Ectodermal cell (in vitro differentiated cells): ENCODE measurements at regions not wholly inside any gene's neighbourhood (a gene's known extent, or its start where the extent isn't known, plus 50 kb on each side); places are given as distances from the start of the nearest gene placed in this dataset.

Experiments
- H3K27ac ChIP-seq: 2 replicates; pipeline ENCODE4 v1.7.0; 2013; ENCODE audit warnings: mild to moderate bottlenecking, low read depth, low read length; ENCODE audit not compliant: insufficient read depth, poor library complexity, severe bottlenecking
- H3K27me3 ChIP-seq: 2 replicates; pipeline ENCODE4 v1.7.0; 2013; ENCODE audit warnings: mild to moderate bottlenecking, low read length; ENCODE audit not compliant: insufficient read depth, control insufficient read depth, poor library complexity, severe bottlenecking
- H3K36me3 ChIP-seq: one replicate; pipeline ENCODE4 v1.7.0; 2013; ENCODE audit warnings: low read length; ENCODE audit not compliant: control insufficient read depth, insufficient read depth
- H3K4me1 ChIP-seq: one replicate; pipeline ENCODE4 v1.7.0; 2013; ENCODE audit warnings: low read length; ENCODE audit not compliant: control insufficient read depth, insufficient read depth
- H3K4me3 ChIP-seq: 2 replicates; pipeline ENCODE4 v1.7.0; 2013; ENCODE audit warnings: low read depth, low read length, control low read depth; ENCODE audit not compliant: insufficient read depth
- H3K9me3 ChIP-seq: 2 replicates; pipeline ENCODE4 v1.7.0; 2013; ENCODE audit warnings: mild to moderate bottlenecking, low read length, moderate library complexity; ENCODE audit not compliant: control insufficient read depth
- WGBS, 2 experiments: methylation state at CpG; one replicate each; pipeline ENCODE4 v1.1.7; 2013; ENCODE audit warnings: missing lambda C conversion rate in 2 of 2; 5-methylcytosine and 5-hydroxymethylcytosine counted together

DNA sequence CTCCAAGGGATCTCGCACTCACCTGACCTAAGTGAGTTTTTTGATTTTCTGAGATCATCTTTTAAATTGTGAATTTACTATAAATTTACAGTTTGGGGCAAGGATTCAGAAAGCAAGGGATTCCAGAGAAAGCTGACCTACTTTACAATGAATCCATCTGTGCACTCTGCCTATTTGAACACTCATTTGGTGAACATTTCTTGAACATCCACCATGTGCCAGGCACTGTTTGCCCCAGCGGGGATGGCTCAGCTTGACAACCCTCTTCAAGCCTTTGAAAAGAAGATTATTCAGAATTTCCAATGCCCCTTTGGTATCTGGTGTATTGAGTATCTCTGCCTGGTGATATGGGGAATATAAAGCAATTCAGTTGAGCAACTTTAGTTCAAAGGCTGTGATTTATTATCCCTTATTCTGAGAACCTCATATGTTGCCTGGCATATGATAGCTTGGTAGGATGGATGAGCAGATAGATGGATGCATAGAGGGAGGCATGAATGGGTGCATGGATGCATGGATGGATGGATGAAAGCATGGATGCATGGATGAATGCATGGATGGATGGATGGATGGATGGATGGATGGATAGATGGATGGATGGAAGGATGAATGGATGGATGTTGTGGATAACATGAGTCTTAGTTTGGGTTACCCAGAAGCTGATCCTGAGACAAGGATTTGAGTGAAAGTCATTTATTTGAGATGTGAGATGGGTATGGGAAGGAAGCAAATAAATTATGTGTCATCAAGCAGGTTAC lies 149.7 kb upstream of the ZNF366 start:
- no peaks in the 10 kb centered on the region for H3K36me3 ChIP-seq
- H3K27me3 ChIP-seq: no peaks in the 10 kb centered on the region
- 83 to 90% methylated on average over 1 to 2 of the region's 2 CpGs for WGBS, 2 experiments
- no peak overlapping the region for H3K27ac ChIP-seq
- no peaks in the 10 kb centered on the region for H3K9me3 ChIP-seq
- peaks cover 13% of the 10 kb centered on the region for H3K4me1 ChIP-seq
- no peak overlapping the region for H3K4me3 ChIP-seq

DNA sequence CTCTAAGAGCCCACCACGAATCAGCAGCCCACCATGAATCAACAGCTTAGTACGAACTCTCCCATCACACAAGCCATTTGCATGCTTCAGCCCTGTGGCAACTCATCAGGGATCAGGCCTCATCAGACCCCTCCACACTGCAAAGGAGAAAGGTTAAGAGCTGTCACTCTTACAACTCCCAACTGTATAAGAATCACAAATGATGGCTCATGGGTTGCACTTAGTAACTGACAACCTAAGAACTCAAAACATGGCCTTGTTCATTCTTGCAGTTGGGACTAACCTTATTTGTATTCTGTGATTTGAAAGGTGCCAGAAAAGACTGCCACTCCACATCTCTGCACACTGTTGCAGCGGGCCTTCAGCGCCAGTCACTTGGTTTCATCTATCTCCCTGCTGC lies 149.1 kb upstream of the ZNF366 start:
- no peaks in the 10 kb centered on the region for H3K36me3 ChIP-seq
- H3K27me3 ChIP-seq: no peaks in the 10 kb centered on the region
- H3K9me3 ChIP-seq: no peaks in the 10 kb centered on the region
- H3K27ac ChIP-seq: no peak overlapping the region
- 87 to 92% methylated on average over 4 of the region's 4 CpGs for WGBS, 2 experiments
- H3K4me1 ChIP-seq: peaks cover 13% of the 10 kb centered on the region
- no peak overlapping the region for H3K4me3 ChIP-seq

DNA sequence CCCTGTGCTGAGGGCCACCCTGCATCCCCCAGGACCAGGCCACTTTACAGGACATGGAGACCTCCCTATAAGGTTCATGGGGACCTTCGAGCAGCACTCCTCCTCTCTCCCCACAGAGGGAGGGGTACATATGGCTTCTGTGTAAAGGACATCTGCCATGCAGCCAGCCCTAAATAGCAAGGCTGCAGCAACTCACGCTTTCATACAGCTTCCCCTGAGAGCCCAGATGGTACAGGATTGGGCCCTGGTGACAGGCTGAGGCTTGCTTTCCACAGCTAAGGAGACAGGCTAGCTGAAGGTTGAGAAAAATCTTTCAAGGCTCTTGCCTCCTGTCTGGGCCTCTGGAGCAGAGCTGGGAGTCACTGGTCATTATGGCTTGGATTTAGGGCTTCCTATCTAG lies 147.0 kb upstream of the ZNF366 start:
- H3K36me3 ChIP-seq: no peaks in the 10 kb centered on the region
- H3K4me1 ChIP-seq: peaks cover 13% of the 10 kb centered on the region
- no peak overlapping the region for H3K27ac ChIP-seq
- H3K4me3 ChIP-seq: no peak overlapping the region
- no peaks in the 10 kb centered on the region for H3K9me3 ChIP-seq
- 77 to 78% methylated on average over 2 of the region's 2 CpGs for WGBS, 2 experiments
- no peaks in the 10 kb centered on the region for H3K27me3 ChIP-seq

DNA sequence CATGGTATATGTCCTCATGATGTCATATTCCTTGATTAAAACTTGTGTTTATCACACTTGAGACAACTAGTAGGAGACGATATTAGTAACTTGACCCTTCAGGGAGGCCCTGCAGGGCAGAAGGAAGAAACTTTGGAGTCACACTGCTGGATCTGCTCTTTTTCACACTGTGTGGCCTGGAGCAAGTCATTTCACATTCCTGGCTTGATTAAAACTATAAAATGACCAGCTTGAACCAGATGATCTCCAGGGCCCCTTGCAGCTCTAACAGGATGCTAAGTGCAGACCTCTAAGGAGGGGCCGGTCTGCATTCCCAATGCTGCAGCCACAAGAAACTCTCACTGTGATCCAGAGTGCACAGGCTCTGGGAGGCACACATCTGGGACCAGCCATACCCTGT lies 146.4 kb upstream of the ZNF366 start:
- Histone ChIP-seq H3K27me3 (no peaks in the 10 kb centered on the region), H3K27ac (peak overlapping the region; percentile 11), H3K36me3 (no peaks in the 10 kb centered on the region), H3K4me3 (no peak overlapping the region), H3K4me1 (peaks cover 13% of the 10 kb centered on the region), H3K9me3 (no peaks in the 10 kb centered on the region)
- WGBS, 2 experiments: 83 to 88% methylated on average over 2 of the region's 2 CpGs

DNA sequence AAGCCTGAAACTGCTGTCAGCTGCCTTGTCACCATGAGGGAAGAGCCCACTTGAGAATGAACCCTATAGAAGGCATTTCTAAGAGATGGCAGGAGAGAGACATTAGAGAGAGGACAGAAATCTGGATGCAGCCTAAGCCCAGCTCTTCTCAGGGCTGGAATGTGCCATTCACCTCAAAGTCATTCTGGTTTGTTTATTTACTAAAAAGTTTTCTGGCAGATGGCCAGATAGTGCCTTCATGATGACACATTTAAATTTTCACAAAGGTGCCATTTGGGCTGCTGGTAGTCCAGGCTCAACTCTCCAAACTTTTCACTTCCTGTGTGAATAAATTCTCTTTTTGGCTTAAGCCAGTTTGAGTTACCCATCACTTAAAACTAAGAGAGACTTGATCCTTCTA lies 144.6 kb upstream of the ZNF366 start:
- no peaks in the 10 kb centered on the region for H3K36me3 ChIP-seq
- H3K27ac ChIP-seq: no peak overlapping the region
- H3K4me3 ChIP-seq: no peak overlapping the region

DNA sequence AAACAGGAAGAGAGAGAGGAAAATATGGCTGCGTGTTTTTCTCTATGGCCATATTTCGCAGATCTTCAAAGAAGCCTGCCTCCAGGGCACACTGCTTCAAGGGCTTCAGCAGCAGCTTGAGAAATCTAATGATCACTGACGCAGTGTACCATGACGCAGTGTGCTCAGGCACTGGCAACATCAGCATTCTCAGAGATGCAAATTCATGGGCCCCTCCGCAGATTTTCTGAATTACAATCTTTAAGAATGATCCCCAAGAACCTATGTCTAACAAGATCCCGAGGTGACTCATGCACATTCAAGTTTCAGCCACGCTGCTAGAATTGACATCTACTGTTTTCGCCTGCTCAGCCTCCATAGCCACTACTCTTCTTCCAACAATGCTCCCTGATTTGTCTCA lies 143.9 kb upstream of the ZNF366 start:
- Histone ChIP-seq H3K36me3 (no peaks in the 10 kb centered on the region), H3K9me3 (no peaks in the 10 kb centered on the region), H3K4me1 (peaks cover 22% of the 10 kb centered on the region), H3K27ac (no peak overlapping the region), H3K27me3 (no peaks in the 10 kb centered on the region), H3K4me3 (no peak overlapping the region)
- 94 to 95% methylated on average over 8 of the region's 8 CpGs for WGBS, 2 experiments

More for the DNA sequence above, 144.6 kb upstream of the ZNF366 start:
- Histone ChIP-seq H3K9me3 (no peaks in the 10 kb centered on the region), H3K27me3 (no peaks in the 10 kb centered on the region), H3K4me1 (peaks cover 22% of the 10 kb centered on the region)

DNA sequence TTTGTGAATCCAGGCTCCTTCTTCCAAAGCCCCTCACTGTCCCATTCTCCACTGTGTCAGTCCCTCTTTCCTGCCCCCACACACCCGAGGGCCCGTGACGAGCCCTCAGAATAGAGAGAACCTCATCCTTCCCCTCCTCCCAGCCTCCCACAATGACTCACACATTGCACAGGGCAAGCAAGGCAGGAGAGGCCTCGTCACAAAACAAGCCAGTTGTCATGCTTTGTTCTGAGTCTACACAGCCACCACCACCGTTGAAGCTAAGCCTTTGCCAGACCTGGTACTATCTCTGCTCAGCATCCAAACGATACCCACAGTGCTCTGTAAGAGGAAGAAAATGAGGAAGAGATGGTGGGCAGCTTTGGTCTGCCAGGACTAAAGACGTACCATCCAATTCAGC lies 142.2 kb upstream of the ZNF366 start:
- H3K27me3 ChIP-seq: no peaks in the 10 kb centered on the region
- WGBS, 2 experiments: 73 to 74% methylated on average over 6 to 7 of the region's 7 CpGs
- no peak overlapping the region for H3K27ac ChIP-seq
- H3K4me3 ChIP-seq: no peak overlapping the region
- H3K9me3 ChIP-seq: no peaks in the 10 kb centered on the region
- peaks cover 22% of the 10 kb centered on the region for H3K4me1 ChIP-seq
- H3K36me3 ChIP-seq: no peaks in the 10 kb centered on the region

DNA sequence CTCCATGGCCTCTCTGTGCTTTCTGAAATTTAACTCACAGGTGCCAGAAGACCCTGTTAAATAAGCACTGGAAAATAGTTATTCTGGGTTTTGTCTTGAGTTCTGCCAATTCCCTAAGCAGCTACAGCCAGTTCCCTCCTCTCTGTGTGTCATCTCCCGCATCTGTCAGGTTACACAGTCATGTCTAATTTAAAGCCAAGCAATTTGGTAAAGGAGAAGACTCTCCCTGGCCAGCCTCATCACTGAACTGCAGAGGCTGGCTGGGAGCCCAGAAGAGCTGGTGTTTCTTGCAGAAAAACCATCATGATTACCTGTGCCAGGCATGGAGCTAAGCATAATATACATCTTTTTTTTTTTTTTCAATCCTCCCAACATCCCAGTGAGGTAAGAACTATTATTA lies 141.3 kb upstream of the ZNF366 start:
- H3K36me3 ChIP-seq: no peaks in the 10 kb centered on the region
- no peaks in the 10 kb centered on the region for H3K9me3 ChIP-seq
- peaks cover 15% of the 10 kb centered on the region for H3K4me1 ChIP-seq
- H3K4me3 ChIP-seq: no peak overlapping the region
- 94 to 97% methylated on average over 1 of the region's 1 CpG for WGBS, 2 experiments
- H3K27me3 ChIP-seq: no peaks in the 10 kb centered on the region
- no peak overlapping the region for H3K27ac ChIP-seq

DNA sequence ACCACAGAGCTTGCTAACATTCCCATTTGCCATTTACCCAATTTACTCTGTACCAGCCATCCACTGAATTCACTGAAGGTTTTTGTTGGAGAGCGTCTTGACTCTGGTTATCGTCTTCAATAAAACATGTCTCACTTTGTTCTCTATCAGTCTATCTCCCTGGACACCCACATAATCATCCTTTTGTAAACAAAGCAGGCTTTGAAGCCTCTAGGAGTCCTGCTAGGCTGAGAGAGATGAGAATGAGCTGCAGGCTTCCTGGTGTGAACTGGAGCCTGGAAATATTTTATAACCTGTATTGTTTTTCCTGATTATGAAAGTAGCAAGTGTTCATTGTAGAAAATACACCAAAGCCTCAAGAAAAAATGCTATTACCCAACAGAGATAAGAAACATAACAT lies 140.6 kb upstream of the ZNF366 start:
- 79 to 92% methylated on average over 2 of the region's 2 CpGs for WGBS, 2 experiments
- Histone ChIP-seq H3K9me3 (no peaks in the 10 kb centered on the region), H3K4me3 (no peak overlapping the region), H3K36me3 (no peaks in the 10 kb centered on the region), H3K27me3 (no peaks in the 10 kb centered on the region), H3K4me1 (peaks cover 9% of the 10 kb centered on the region), H3K27ac (no peak overlapping the region)

DNA sequence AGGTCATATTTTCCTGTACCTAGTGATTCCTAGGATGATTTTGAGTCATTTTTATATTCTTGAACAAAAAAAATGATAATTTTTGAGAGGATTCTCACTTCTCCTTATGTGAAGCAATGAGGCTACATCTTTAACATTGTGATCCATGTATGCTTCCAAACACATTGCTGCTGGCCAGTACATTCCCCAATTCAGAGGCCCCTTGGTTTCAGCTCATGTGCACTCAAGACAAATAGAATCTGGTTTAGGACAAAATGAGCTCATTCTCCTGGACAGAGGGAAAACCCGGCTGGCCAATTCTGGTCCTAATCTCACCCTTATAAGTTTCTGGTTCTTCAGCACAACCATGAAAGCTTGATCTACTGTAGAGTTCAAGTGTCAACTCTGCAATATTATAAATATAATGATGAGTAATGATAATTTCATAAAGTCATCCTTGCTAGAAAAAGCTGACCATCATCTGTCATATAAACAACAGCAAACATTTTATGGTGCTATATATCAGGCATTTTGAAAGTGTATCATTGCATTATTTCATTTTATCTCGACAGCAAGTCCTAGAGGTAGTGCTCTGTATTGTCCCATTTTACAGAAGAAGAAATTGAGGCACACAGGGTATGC lies 139.1 kb upstream of the ZNF366 start:
- H3K27ac ChIP-seq: no peak overlapping the region
- H3K9me3 ChIP-seq: no peaks in the 10 kb centered on the region
- no peaks in the 10 kb centered on the region for H3K27me3 ChIP-seq
- WGBS, 2 experiments: 89 to 90% methylated on average over 2 of the region's 2 CpGs
- peaks cover 9% of the 10 kb centered on the region for H3K4me1 ChIP-seq
- H3K36me3 ChIP-seq: no peaks in the 10 kb centered on the region
- H3K4me3 ChIP-seq: no peak overlapping the region
